Smooth muscle cell (in vitro differentiated cells): ENCODE measurements at regions not wholly inside any gene's neighbourhood (a gene's known extent, or its start where the extent isn't known, plus 50 kb on each side); places are given as distances from the start of the nearest gene placed in this dataset.

Experiments used
- DNase-seq: peaks from one replicate; lab custom pipeline; 2025; ENCODE audit not compliant: unreplicated experiment; lab: John Stamatoyannopoulos, UW
- H2AFZ ChIP-seq: fragments of 200-600 bp; sonication (generic); 2 replicates; pipeline ENCODE4 v1.6.0; 2016; ENCODE audit warnings: antibody characterized with exemption, low read depth, mild to moderate bottlenecking
- H3F3A ChIP-seq: fragments of 200-600 bp; sonication (generic); 2 replicates; pipeline ENCODE4 v1.6.0; 2017; ENCODE audit warnings: antibody characterized with exemption, low read depth
- H3K27ac ChIP-seq: fragments of 200-600 bp; sonication (generic); 2 replicates; pipeline ENCODE4 v1.5.1; 2016; ENCODE audit warnings: low read depth, mild to moderate bottlenecking
- H3K27me3 ChIP-seq: fragments of 200-600 bp; sonication (generic); 2 replicates; pipeline ENCODE4 v1.6.1; 2016; ENCODE audit warnings: low read depth, mild to moderate bottlenecking
- H3K36me3 ChIP-seq: fragments of 200-600 bp; sonication (generic); 2 replicates; pipeline ENCODE4 v1.5.1; 2016; ENCODE audit warnings: low read depth
- H3K4me1 ChIP-seq: fragments of 200-600 bp; sonication (generic); 2 replicates; pipeline ENCODE4 v1.5.1; 2016; ENCODE audit warnings: low read depth
- H3K4me2 ChIP-seq: fragments of 200-600 bp; sonication (generic); 2 replicates; pipeline ENCODE4 v1.6.0; 2016; ENCODE audit warnings: mild to moderate bottlenecking
- H3K4me3 ChIP-seq: fragments of 200-600 bp; sonication (generic); 2 replicates; pipeline ENCODE4 v1.5.1; 2016; ENCODE audit warnings: mild to moderate bottlenecking
- H3K79me2 ChIP-seq: fragments of 200-600 bp; sonication (generic); 2 replicates; pipeline ENCODE4 v1.6.0; 2016; ENCODE audit warnings: low read depth, mild to moderate bottlenecking
- H3K9ac ChIP-seq: fragments of 200-600 bp; sonication (generic); 2 replicates; pipeline ENCODE4 v1.6.0; 2016; ENCODE audit warnings: low read depth
- H3K9me3 ChIP-seq: fragments of 200-600 bp; sonication (generic); replicated peaks from 2 replicates; pipeline ENCODE4 v1.5.1; 2016; ENCODE audit warnings: low read depth
- H4K20me1 ChIP-seq: fragments of 200-600 bp; sonication (generic); 2 replicates; pipeline ENCODE4 v1.6.0; 2016; ENCODE audit warnings: low read depth
- CTCF ChIP-seq: fragments of 200-600 bp; sonication (generic); IDR thresholded peaks from 2 replicates; pipeline ENCODE4 v1.5.1; 2017; ENCODE audit warnings: borderline replicate concordance, mild to moderate bottlenecking, antibody characterized with exemption; ENCODE audit not compliant: insufficient read depth, poor library complexity, severe bottlenecking
- WGBS: methylation state at CpG from one replicate; pipeline ENCODE4 v1.1.7; 2016; ENCODE audit warnings: low lambda C conversion rate; 5-methylcytosine and 5-hydroxymethylcytosine counted together

- no peak overlapping the region for H2AFZ ChIP-seq
- no peak for DNase-seq
- H3K79me2 ChIP-seq: no peaks in the 10 kb centered on the region
- H3K27me3 ChIP-seq: no peaks in the 10 kb centered on the region
- no peak overlapping the region for H3K4me3 ChIP-seq
- TF ChIP-seq CTCF: no peak
- 60% methylated on average over 8 of the region's 8 CpGs for WGBS
- H3K27ac ChIP-seq: peak overlapping the region; percentile 9
- H4K20me1 ChIP-seq: no peaks in the 10 kb centered on the region
- no peak overlapping the region for H3K4me2 ChIP-seq
- H3K4me1 ChIP-seq: peaks cover 6% of the 10 kb centered on the region
- no peaks in the 10 kb centered on the region for H3K9me3 ChIP-seq
- H3F3A ChIP-seq: peaks cover 14% of the 10 kb centered on the region
- no peaks in the 10 kb centered on the region for H3K36me3 ChIP-seq
- H3K9ac ChIP-seq: no peak overlapping the region
These were observed 137.5 kb upstream of the TUT7 start for GRCh38 chr9:86491468-86492266.

GRCh38 chr9:86488794-86489193, 134.6 kb upstream of the TUT7 start:
- no peak overlapping the region for H3K4me2 ChIP-seq
- H3K36me3 ChIP-seq: no peaks in the 10 kb centered on the region
- H3K9me3 ChIP-seq: no peaks in the 10 kb centered on the region
- H3K27ac ChIP-seq: no peak overlapping the region
- H4K20me1 ChIP-seq: no peaks in the 10 kb centered on the region
- 94% methylated on average over 7 of the region's 7 CpGs for WGBS
- H3K79me2 ChIP-seq: no peaks in the 10 kb centered on the region
- DNase-seq: no peak
- no peaks in the 10 kb centered on the region for H3K27me3 ChIP-seq
- H3K9ac ChIP-seq: no peak overlapping the region
- no peak for TF ChIP-seq CTCF
- H2AFZ ChIP-seq: no peak overlapping the region
- no peak overlapping the region for H3K4me3 ChIP-seq
- peaks cover 5% of the 10 kb centered on the region for H3F3A ChIP-seq
- peaks cover 7% of the 10 kb centered on the region for H3K4me1 ChIP-seq

- H3K9ac ChIP-seq: no peak overlapping the region
- H3K4me3 ChIP-seq: no peak overlapping the region
- TF ChIP-seq CTCF: no peak
- WGBS: 74% methylated on average over 6 of the region's 6 CpGs
- no peaks in the 10 kb centered on the region for H3K79me2 ChIP-seq
- no peaks in the 10 kb centered on the region for H3K27me3 ChIP-seq
- H3F3A ChIP-seq: peaks cover 4% of the 10 kb centered on the region
- no peak for DNase-seq
- no peaks in the 10 kb centered on the region for H3K36me3 ChIP-seq
- no peak overlapping the region for H3K27ac ChIP-seq
- H2AFZ ChIP-seq: no peak overlapping the region
- peaks cover 7% of the 10 kb centered on the region for H3K4me1 ChIP-seq
- H3K9me3 ChIP-seq: no peaks in the 10 kb centered on the region
- no peak overlapping the region for H3K4me2 ChIP-seq
- H4K20me1 ChIP-seq: no peaks in the 10 kb centered on the region
These were observed 134.1 kb upstream of the TUT7 start for GRCh38 chr9:86488345-86488744.

- Histone ChIP-seq H3K27me3 (no peaks in the 10 kb centered on the region), H4K20me1 (no peaks in the 10 kb centered on the region), H3K36me3 (no peaks in the 10 kb centered on the region), H3K4me2 (no peak overlapping the region), H3K9ac (no peak overlapping the region), H3K4me3 (no peak overlapping the region), H3K4me1 (peaks cover 7% of the 10 kb centered on the region), H3K9me3 (no peaks in the 10 kb centered on the region), H3K27ac (no peak overlapping the region), H3K79me2 (no peaks in the 10 kb centered on the region), H2AFZ (no peak overlapping the region), H3F3A (peaks cover 4% of the 10 kb centered on the region)
- TF ChIP-seq CTCF: no peak
- WGBS: 47% methylated on average over 2 of the region's 2 CpGs
- no peak for DNase-seq
These were observed 133.6 kb upstream of the TUT7 start for GRCh38 chr9:86487838-86488233.
